ENCODE measurements at regions not wholly inside any gene's neighbourhood (a gene's known extent, or its start where the extent isn't known, plus 50 kb on each side); places are given as distances from the start of the nearest gene placed in this dataset.

- ChIA-PET POLR2A (no interaction called here), CTCF (ENCODE audit: low intra/inter-chr PET ratio, low total read pairs) (no interaction called here)
- in situ Hi-C loops (cut with HindIII; ENCODE audit: extremely low pct_ligation_motif_present, low pct_unique_long_range_greater_than_20kb) (no loop called here), intact Hi-C loops (cut with micrococcal nuclease; ENCODE audit: unreplicated experiment) (no loop called here)
- Histone ChIP-seq H3K9me3 (ENCODE audit: low read length) (no peaks in the 10 kb centered on the region), H3K36me3 (replicated peaks in 1 of 2; ENCODE audit: control insufficient read depth in 1 of 2, insufficient read depth in 2 of 2, low read length in 2 of 2) (no peaks in the 10 kb centered on the region), H3K4me3 (replicated peaks in 1 of 3; ENCODE audit: insufficient read depth in 1 of 3, low read depth in 2 of 3, low read length in 3 of 3) (no peak overlapping the region), H3K4me2 (ENCODE audit: low read depth, low read length) (no peak overlapping the region), H2AFZ (ENCODE audit: low read length) (no peak overlapping the region), H3K27me3 (ENCODE audit: control insufficient read depth in 1 of 2, insufficient read depth in 2 of 2, low read length in 2 of 2) (peaks cover 0 to 18% of the 10 kb centered on the region in 2 experiments; a peak in 2 of 5 replicates), H3K9ac (ENCODE audit: insufficient read depth, low read depth, low read length) (no peak overlapping the region), H4K20me1 (ENCODE audit: insufficient read depth, low read length) (no peaks in the 10 kb centered on the region), H3K79me2 (ENCODE audit: insufficient read depth, low read length) (no peaks in the 10 kb centered on the region), H3K27ac (ENCODE audit: extremely low read length, insufficient read depth, low read length) (no peak overlapping the region), H3K4me1 (ENCODE audit: insufficient read depth, low read length) (no peaks in the 10 kb centered on the region)
- FAIRE-seq (no peak), ATAC-seq (no peak), DNase-seq (ENCODE audit: low spot score) (no peak)
- WGBS (ENCODE audit: low lambda C conversion rate), result 20% methylated on average over 7 of the region's 7 CpGs
- BruUV-seq (replicated peaks), result no TSS peak
- TF ChIP-seq HCFC1 (IDR thresholded peaks at IDR 0.05; ENCODE audit: low read depth, low read length) (no peak), MTF1 (CRISPR knock-in tag; IDR thresholded peaks at IDR 0.05) (no peak), SRY (CRISPR knock-in tag; IDR thresholded peaks at IDR 0.05) (no peak), ZFYVE20 (CRISPR knock-in tag; IDR thresholded peaks at IDR 0.05; ENCODE audit: borderline replicate concordance, low read depth) (no peak), EEA1 (CRISPR knock-in tag; IDR thresholded peaks at IDR 0.05; ENCODE audit: borderline replicate concordance) (no peak), RNF2 (conservative IDR thresholded peaks at IDR 0.05; ENCODE audit: low read depth) (no peak), PRPF4 (IDR thresholded peaks at IDR 0.05; ENCODE audit: low read depth, low read length, poor library complexity, severe bottlenecking) (no peak)
Measured at GRCh38 chr22:47432683-47433082, 670.2 kb downstream of the TBC1D22A start.

DNA sequence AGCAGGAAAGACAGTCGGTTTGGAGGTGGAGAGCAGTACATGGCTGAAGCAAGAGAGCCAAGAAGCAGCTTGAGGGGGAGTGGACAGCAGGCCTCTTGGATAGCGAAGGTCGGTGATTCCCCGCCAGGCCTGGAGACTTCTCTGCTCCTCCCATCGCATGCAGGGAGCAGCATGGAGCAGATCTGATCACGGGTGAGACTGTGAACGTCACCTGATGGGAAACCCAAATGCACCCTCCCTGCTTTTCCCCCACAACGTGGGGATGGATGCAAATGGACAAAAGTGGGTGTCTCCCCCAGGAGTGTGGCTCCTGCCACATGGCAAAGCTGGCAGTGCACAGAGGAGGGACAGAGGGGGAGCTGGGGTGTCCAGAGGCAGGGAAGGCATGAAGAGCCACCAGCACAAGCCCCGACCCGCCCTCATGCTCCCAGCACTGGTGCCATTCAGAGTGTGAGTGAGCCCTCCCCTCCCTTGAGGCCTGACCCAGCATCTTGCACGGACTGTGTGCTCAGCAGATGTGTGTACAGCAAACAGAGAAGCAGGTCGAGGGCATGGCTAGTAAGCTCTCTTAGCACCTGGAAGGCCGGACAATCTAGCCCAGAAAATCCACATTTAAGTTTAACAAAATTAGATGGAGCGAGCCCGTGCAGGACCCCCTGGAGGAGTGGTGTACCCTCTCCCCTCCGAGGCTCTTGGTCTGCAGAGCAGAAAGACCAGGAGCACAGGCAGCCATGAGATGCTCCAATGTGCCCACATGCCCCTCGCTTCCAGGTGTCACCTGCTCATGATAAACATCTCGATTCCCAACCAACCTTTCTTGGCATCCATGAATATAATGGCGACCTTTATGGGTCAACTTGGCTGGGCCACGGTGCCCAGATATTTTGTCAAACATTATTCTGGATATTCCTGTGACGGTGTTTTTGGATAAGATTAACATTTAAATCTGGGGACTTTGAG, 661.7 kb downstream of the TBC1D22A start:
- DNase-seq (ENCODE audit: low spot score) (no peak), FAIRE-seq (no peak), ATAC-seq (no peak)
- in situ Hi-C loops (cut with HindIII; ENCODE audit: extremely low pct_ligation_motif_present, low pct_unique_long_range_greater_than_20kb), result no loop called here
- intact Hi-C loops (cut with micrococcal nuclease; ENCODE audit: unreplicated experiment), result no loop called here
- no peaks in the 10 kb centered on the region for H3K9me3 ChIP-seq (ENCODE audit: low read length)
- CTCF ChIA-PET (ENCODE audit: low intra/inter-chr PET ratio, low total read pairs), result no interaction called here
- no peak overlapping the region for H3K9ac ChIP-seq (ENCODE audit: insufficient read depth, low read depth, low read length)
- POLR2A ChIA-PET, result no interaction called here
- no peaks in the 10 kb centered on the region for H3K36me3 ChIP-seq (replicated peaks in 1 of 2; ENCODE audit: control insufficient read depth in 1 of 2, insufficient read depth in 2 of 2, low read length in 2 of 2)
- 11% methylated on average over 13 of the region's 21 CpGs for WGBS (ENCODE audit: low lambda C conversion rate)
- no TSS peak for BruUV-seq (replicated peaks)
- H3K4me3 ChIP-seq (replicated peaks in 1 of 3; ENCODE audit: insufficient read depth in 1 of 3, low read depth in 2 of 3, low read length in 3 of 3), result no peak overlapping the region
- H4K20me1 ChIP-seq (ENCODE audit: insufficient read depth, low read length), result no peaks in the 10 kb centered on the region
- H3K4me1 ChIP-seq (ENCODE audit: insufficient read depth, low read length), result no peaks in the 10 kb centered on the region
- H2AFZ ChIP-seq (ENCODE audit: low read length), result no peak overlapping the region
- no peaks in the 10 kb centered on the region for H3K79me2 ChIP-seq (ENCODE audit: insufficient read depth, low read length)
- no peak overlapping the region for H3K4me2 ChIP-seq (ENCODE audit: low read depth, low read length)
- H3K27me3 ChIP-seq (ENCODE audit: control insufficient read depth in 1 of 2, insufficient read depth in 2 of 2, low read length in 2 of 2), result peaks cover 1 to 16% of the 10 kb centered on the region in 2 experiments; a peak in 2 of 5 replicates
- H3K27ac ChIP-seq (ENCODE audit: extremely low read length, insufficient read depth, low read length), result no peak overlapping the region
- TF ChIP-seq MEIS1 (CRISPR knock-in tag; IDR thresholded peaks at IDR 0.05; ENCODE audit: borderline replicate concordance), result no peak
- TF ChIP-seq TP53 (CRISPR knock-in tag; conservative IDR thresholded peaks at IDR 0.05), result no peak
- TF ChIP-seq, protein P1, sequence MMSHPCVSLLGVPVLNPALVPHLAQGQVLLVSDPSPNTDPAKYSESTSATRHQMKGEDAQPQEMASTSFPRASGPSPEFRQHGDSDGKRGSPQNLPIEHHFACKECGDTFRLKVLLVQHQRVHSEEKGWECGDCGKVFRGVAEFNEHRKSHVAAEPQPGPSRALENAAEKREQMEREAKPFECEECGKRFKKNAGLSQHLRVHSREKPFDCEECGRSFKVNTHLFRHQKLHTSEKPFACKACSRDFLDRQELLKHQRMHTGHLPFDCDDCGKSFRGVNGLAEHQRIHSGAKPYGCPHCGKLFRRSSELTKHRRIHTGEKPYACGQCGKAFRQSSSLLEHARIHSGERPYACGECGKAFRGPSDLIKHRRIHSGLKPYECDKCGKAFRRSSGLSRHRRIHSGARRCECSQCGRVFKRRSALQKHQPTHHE (CRISPR knock-in tag; IDR thresholded peaks at IDR 0.05; ENCODE audit: borderline replicate concordance), result no peak
- no peak for TF ChIP-seq ZSCAN9 (CRISPR knock-in tag; IDR thresholded peaks at IDR 0.05; ENCODE audit: borderline replicate concordance)
- TF ChIP-seq SMAD9 (CRISPR knock-in tag; IDR thresholded peaks at IDR 0.05), result no peak
- TF ChIP-seq ZNF101 (CRISPR knock-in tag; IDR thresholded peaks at IDR 0.05; ENCODE audit: borderline replicate concordance, low read depth), result no peak
- no peak for TF ChIP-seq RARG (CRISPR knock-in tag; IDR thresholded peaks at IDR 0.05; ENCODE audit: low read depth)
- TF ChIP-seq, protein P2, sequence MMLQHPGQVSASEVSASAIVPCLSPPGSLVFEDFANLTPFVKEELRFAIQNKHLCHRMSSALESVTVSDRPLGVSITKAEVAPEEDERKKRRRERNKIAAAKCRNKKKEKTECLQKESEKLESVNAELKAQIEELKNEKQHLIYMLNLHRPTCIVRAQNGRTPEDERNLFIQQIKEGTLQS (CRISPR knock-in tag; IDR thresholded peaks at IDR 0.05), result no peak
- no peak for TF ChIP-seq FOXO1 (CRISPR knock-in tag; IDR thresholded peaks at IDR 0.05)
- no peak for TF ChIP-seq RBFOX2 (IDR thresholded peaks at IDR 0.05; ENCODE audit: low read depth, low read length)
- TF ChIP-seq ZNF292 (CRISPR knock-in tag; IDR thresholded peaks at IDR 0.05; ENCODE audit: borderline replicate concordance, low read depth), result no peak

Data from HepG2 (cell line).